ENCODE measurements at regions not wholly inside any gene's neighbourhood (a gene's known extent, or its start where the extent isn't known, plus 50 kb on each side); places are given as distances from the start of the nearest gene placed in this dataset.

GRCh38 chr20:25135031-25135430 lies 53.1 kb upstream of the VSX1 start:
- Histone ChIP-seq H3K9me3 (ENCODE audit: control insufficient read depth, low read length) (no peaks in the 10 kb centered on the region), H3K27ac (ENCODE audit: low read depth in 1 of 2, low read length in 2 of 2) (no peak overlapping the region), H3K27me3 (ENCODE audit: control insufficient read depth in 1 of 2, insufficient read depth in 2 of 2, low read length in 1 of 2) (no peaks in the 10 kb centered on the region), H3K36me3 (ENCODE audit: control insufficient read depth in 1 of 2, insufficient read depth in 2 of 2, low read length in 1 of 2) (no peaks in the 10 kb centered on the region), H3K4me1 (ENCODE audit: control insufficient read depth in 1 of 2, insufficient read depth in 2 of 2, low read length in 2 of 2) (no peaks in the 10 kb centered on the region), H3K4me3 (ENCODE audit: low read length in 2 of 2) (no peak overlapping the region)
- ATAC-seq (ENCODE audit: low FRiP score) = no peak
- WGBS, 2 donors = 86 to 90% methylated on average over 7 of the region's 7 CpGs
- intact Hi-C loops (cut with DNase I) = loop anchor here in 1 of 2 donors (2.0 to 5.0 kb wide), 2 partner anchors 18 to 112 kb away; partner anchors contain the start of gene PYGB
- DNase-seq = no peak

GRCh38 chr20:25136056-25136455 lies 54.1 kb upstream of the VSX1 start:
- DNase-seq (no peak), ATAC-seq (ENCODE audit: low FRiP score) (no peak)
- 12 to 18% methylated on average over 1 of the region's 1 CpG for WGBS, 2 donors
- no peaks in the 10 kb centered on the region for H3K4me1 ChIP-seq (ENCODE audit: control insufficient read depth in 1 of 2, insufficient read depth in 2 of 2, low read length in 2 of 2)
- intact Hi-C loops (cut with DNase I) = loop anchor here in 1 of 2 donors (5.0 kb wide), 1 partner anchor 111 kb away; the partner anchor contains the start of gene PYGB
- H3K9me3 ChIP-seq (ENCODE audit: control insufficient read depth, low read length) = no peaks in the 10 kb centered on the region
- no peak overlapping the region for H3K4me3 ChIP-seq (ENCODE audit: low read length in 2 of 2)
- H3K27ac ChIP-seq (ENCODE audit: low read depth in 1 of 2, low read length in 2 of 2) = no peak overlapping the region
- no peaks in the 10 kb centered on the region for H3K27me3 ChIP-seq (ENCODE audit: control insufficient read depth in 1 of 2, insufficient read depth in 2 of 2, low read length in 1 of 2)
- no peaks in the 10 kb centered on the region for H3K36me3 ChIP-seq (ENCODE audit: control insufficient read depth in 1 of 2, insufficient read depth in 2 of 2, low read length in 1 of 2)

- DNase-seq (peak; percentile 93), ATAC-seq (ENCODE audit: low FRiP score) (peak; percentile 89)
- Histone ChIP-seq H3K9me3 (ENCODE audit: control insufficient read depth, low read length) (no peaks in the 10 kb centered on the region), H3K4me3 (ENCODE audit: low read length in 2 of 2) (no peak overlapping the region), H3K27me3 (ENCODE audit: control insufficient read depth in 1 of 2, insufficient read depth in 2 of 2, low read length in 1 of 2) (no peaks in the 10 kb centered on the region), H3K4me1 (ENCODE audit: control insufficient read depth in 1 of 2, insufficient read depth in 2 of 2, low read length in 2 of 2) (no peaks in the 10 kb centered on the region), H3K27ac (ENCODE audit: low read depth in 1 of 2, low read length in 2 of 2) (no peak overlapping the region), H3K36me3 (ENCODE audit: control insufficient read depth in 1 of 2, insufficient read depth in 2 of 2, low read length in 1 of 2) (no peaks in the 10 kb centered on the region)
- intact Hi-C loops (cut with DNase I) = loop anchor here in 1 of 2 donors (5.0 kb wide), 1 partner anchor 110 kb away; the partner anchor contains the start of gene PYGB
- WGBS, 2 donors = 15 to 17% methylated on average over 6 of the region's 6 CpGs
These were observed 55.0 kb upstream of the VSX1 start for GRCh38 chr20:25136643-25137559.

DNA sequence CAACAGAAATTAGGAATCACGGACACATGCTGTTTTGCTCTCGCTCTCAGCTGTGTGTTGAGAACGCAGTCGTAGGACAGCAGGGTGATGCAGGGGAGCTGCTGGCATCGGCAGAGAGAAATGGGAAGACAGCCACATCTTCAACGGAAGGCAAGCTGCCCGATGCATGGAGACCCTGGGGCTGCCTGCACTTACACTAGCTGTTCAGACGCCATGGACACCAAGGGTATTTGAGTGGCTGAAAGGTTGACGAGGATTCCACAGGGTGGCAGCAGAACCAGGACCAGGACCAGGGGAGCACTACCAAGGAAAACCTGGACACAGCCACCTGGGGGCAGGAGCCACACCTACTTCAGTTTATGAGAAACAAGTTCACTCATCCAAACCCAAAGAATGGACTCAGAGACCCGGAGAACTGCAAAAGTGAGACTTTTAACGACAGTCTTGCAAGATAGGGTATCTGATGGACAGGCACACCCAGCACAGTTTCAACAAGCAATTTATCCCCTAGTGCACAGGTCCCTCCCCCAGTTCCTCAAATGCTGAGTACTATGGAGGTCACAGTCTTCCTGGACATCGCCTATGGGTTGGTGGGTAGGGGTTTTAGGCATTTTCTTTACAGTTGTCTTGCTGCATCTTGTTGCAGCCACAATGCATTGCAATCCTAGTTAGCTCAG lies 56.3 kb upstream of the ENTPD6 start:
- Histone ChIP-seq H3K4me1 (ENCODE audit: control insufficient read depth in 1 of 2, insufficient read depth in 2 of 2, low read length in 2 of 2) (no peaks in the 10 kb centered on the region), H3K4me3 (ENCODE audit: low read length in 2 of 2) (no peak overlapping the region), H3K27me3 (ENCODE audit: control insufficient read depth in 1 of 2, insufficient read depth in 2 of 2, low read length in 1 of 2) (no peaks in the 10 kb centered on the region), H3K9me3 (ENCODE audit: control insufficient read depth, low read length) (no peaks in the 10 kb centered on the region), H3K36me3 (ENCODE audit: control insufficient read depth in 1 of 2, insufficient read depth in 2 of 2, low read length in 1 of 2) (no peaks in the 10 kb centered on the region), H3K27ac (ENCODE audit: low read depth in 1 of 2, low read length in 2 of 2) (no peak overlapping the region)
- ATAC-seq (ENCODE audit: low FRiP score) (no peak), DNase-seq (no peak)
- WGBS, 2 donors = 81 to 83% methylated on average over 12 of the region's 12 CpGs
- intact Hi-C loops (cut with DNase I) = loop anchor here in 1 of 2 donors (5.0 kb wide), 1 partner anchor 108 kb away; the partner anchor contains the start of gene PYGB

- H3K4me1 ChIP-seq (ENCODE audit: control insufficient read depth in 1 of 2, insufficient read depth in 2 of 2, low read length in 2 of 2) = no peaks in the 10 kb centered on the region
- no peaks in the 10 kb centered on the region for H3K9me3 ChIP-seq (ENCODE audit: control insufficient read depth, low read length)
- no peak for DNase-seq
- no peaks in the 10 kb centered on the region for H3K36me3 ChIP-seq (ENCODE audit: control insufficient read depth in 1 of 2, insufficient read depth in 2 of 2, low read length in 1 of 2)
- H3K27me3 ChIP-seq (ENCODE audit: control insufficient read depth in 1 of 2, insufficient read depth in 2 of 2, low read length in 1 of 2) = no peaks in the 10 kb centered on the region
- no peak overlapping the region for H3K4me3 ChIP-seq (ENCODE audit: low read length in 2 of 2)
- ATAC-seq (ENCODE audit: low FRiP score) = no peak
- H3K27ac ChIP-seq (ENCODE audit: low read depth in 1 of 2, low read length in 2 of 2) = no peak overlapping the region
- intact Hi-C loops (cut with DNase I) = no loop called here
- WGBS, 2 donors = 91 to 92% methylated on average over 5 of the region's 5 CpGs
These were observed 54.5 kb upstream of the ENTPD6 start for GRCh38 chr20:25140968-25141367.

GRCh38 chr20:25142435-25142834 lies 53.1 kb upstream of the ENTPD6 start:
- H3K27ac ChIP-seq (ENCODE audit: low read depth in 1 of 2, low read length in 2 of 2) = no peak overlapping the region
- H3K4me1 ChIP-seq (ENCODE audit: control insufficient read depth in 1 of 2, insufficient read depth in 2 of 2, low read length in 2 of 2) = no peaks in the 10 kb centered on the region
- no peak overlapping the region for H3K4me3 ChIP-seq (ENCODE audit: low read length in 2 of 2)
- no peaks in the 10 kb centered on the region for H3K9me3 ChIP-seq (ENCODE audit: control insufficient read depth, low read length)
- no peaks in the 10 kb centered on the region for H3K36me3 ChIP-seq (ENCODE audit: control insufficient read depth in 1 of 2, insufficient read depth in 2 of 2, low read length in 1 of 2)
- H3K27me3 ChIP-seq (ENCODE audit: control insufficient read depth in 1 of 2, insufficient read depth in 2 of 2, low read length in 1 of 2) = no peaks in the 10 kb centered on the region
- intact Hi-C loops (cut with DNase I) = no loop called here
- WGBS, 2 donors = 92 to 94% methylated on average over 3 of the region's 3 CpGs
- DNase-seq (no peak), ATAC-seq (ENCODE audit: low FRiP score) (no peak)

DNA sequence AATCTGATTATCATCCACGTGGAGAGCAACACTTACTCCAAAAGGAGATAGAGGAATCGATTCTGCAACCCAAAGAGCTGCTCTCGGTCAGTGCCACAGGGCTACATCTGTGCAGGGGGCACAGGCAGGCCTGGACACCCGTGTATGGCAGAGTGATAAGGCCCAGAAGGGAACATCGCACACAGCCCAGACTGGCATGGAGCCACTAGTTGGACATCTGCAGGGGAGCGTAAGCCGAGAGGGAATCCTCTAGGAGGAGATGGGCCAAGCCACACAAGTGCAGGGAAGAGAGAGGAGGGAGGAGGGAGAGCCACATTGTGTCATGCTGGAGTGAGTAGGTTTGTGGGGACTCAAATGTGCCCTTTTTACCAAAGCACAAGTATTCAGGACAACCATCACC lies 50.4 kb upstream of the ENTPD6 start:
- H3K27me3 ChIP-seq (ENCODE audit: control insufficient read depth in 1 of 2, insufficient read depth in 2 of 2, low read length in 1 of 2) = no peaks in the 10 kb centered on the region
- intact Hi-C loops (cut with DNase I) = no loop called here
- no peaks in the 10 kb centered on the region for H3K36me3 ChIP-seq (ENCODE audit: control insufficient read depth in 1 of 2, insufficient read depth in 2 of 2, low read length in 1 of 2)
- no peak overlapping the region for H3K4me3 ChIP-seq (ENCODE audit: low read length in 2 of 2)
- 50 to 73% methylated on average over 7 of the region's 7 CpGs for WGBS, 2 donors
- no peak for ATAC-seq (ENCODE audit: low FRiP score)
- H3K27ac ChIP-seq (ENCODE audit: low read depth in 1 of 2, low read length in 2 of 2) = no peak overlapping the region
- no peak for DNase-seq
- no peaks in the 10 kb centered on the region for H3K4me1 ChIP-seq (ENCODE audit: control insufficient read depth in 1 of 2, insufficient read depth in 2 of 2, low read length in 2 of 2)
- no peaks in the 10 kb centered on the region for H3K9me3 ChIP-seq (ENCODE audit: control insufficient read depth, low read length)

Measured in aorta (tissue), 5 donors.